ENCODE measurements at regions not wholly inside any gene's neighbourhood (a gene's known extent, or its start where the extent isn't known, plus 50 kb on each side); places are given as distances from the start of the nearest gene placed in this dataset.

DNA sequence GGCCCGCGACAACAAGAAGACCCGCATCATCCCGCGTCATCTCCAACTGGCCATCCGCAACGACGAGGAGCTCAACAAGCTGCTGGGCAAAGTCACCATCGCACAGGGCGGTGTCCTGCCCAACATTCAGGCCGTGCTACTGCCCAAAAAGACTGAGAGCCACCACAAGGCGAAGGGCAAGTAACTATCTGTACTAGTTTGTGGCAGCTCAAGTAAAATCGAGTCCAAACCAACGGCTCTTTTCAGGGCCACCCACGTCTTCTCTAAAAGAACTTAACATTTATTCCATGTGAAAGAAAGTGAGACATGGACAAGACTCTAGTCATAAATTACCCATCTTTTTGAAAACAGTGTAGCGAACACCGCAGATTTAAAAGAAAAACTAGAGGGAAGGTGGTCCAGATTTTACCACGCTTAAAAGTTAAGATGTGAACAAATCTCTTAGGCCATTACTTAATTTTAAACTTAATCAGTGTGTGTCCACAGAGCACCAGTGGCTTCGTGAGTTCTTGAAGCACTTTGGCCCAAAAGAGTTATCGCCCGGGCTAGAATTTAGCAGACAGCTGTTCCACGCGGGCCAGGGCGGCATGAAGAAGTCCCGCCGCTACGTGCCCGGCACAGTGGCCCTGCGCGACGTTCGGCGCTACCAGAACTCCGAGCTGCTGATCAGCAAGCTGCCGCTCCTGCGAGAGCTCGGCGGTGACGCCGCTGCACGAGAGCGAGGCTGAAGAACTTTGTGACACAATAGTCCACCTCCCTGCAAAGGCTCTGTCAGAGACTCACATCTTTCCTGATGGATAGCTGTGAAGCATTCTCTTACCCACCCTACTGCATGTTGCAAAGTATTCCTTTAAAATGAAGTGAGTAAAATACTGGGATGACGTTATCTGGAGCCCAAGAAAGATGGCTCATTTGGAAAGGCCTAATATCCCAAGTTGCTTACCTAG is 113.9 kb upstream of the PRSS16 start (continued):
- TF ChIP-seq, protein P1, sequence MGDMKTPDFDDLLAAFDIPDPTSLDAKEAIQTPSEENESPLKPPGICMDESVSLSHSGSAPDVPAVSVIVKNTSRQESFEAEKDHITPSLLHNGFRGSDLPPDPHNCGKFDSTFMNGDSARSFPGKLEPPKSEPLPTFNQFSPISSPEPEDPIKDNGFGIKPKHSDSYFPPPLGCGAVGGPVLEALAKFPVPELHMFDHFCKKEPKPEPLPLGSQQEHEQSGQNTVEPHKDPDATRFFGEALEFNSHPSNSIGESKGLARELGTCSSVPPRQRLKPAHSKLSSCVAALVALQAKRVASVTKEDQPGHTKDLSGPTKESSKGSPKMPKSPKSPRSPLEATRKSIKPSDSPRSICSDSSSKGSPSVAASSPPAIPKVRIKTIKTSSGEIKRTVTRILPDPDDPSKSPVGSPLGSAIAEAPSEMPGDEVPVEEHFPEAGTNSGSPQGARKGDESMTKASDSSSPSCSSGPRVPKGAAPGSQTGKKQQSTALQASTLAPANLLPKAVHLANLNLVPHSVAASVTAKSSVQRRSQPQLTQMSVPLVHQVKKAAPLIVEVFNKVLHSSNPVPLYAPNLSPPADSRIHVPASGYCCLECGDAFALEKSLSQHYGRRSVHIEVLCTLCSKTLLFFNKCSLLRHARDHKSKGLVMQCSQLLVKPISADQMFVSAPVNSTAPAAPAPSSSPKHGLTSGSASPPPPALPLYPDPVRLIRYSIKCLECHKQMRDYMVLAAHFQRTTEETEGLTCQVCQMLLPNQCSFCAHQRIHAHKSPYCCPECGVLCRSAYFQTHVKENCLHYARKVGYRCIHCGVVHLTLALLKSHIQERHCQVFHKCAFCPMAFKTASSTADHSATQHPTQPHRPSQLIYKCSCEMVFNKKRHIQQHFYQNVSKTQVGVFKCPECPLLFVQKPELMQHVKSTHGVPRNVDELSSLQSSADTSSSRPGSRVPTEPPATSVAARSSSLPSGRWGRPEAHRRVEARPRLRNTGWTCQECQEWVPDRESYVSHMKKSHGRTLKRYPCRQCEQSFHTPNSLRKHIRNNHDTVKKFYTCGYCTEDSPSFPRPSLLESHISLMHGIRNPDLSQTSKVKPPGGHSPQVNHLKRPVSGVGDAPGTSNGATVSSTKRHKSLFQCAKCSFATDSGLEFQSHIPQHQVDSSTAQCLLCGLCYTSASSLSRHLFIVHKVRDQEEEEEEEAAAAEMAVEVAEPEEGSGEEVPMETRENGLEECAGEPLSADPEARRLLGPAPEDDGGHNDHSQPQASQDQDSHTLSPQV (IDR thresholded peaks at IDR 0.05) = no peak
- TF ChIP-seq, protein P2, sequence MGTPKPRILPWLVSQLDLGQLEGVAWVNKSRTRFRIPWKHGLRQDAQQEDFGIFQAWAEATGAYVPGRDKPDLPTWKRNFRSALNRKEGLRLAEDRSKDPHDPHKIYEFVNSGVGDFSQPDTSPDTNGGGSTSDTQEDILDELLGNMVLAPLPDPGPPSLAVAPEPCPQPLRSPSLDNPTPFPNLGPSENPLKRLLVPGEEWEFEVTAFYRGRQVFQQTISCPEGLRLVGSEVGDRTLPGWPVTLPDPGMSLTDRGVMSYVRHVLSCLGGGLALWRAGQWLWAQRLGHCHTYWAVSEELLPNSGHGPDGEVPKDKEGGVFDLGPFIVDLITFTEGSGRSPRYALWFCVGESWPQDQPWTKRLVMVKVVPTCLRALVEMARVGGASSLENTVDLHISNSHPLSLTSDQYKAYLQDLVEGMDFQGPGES (IDR thresholded peaks at IDR 0.05) = no peak
- TF ChIP-seq NFXL1 (IDR thresholded peaks at IDR 0.05; ENCODE audit: borderline replicate concordance) (no peak), TARDBP (IDR thresholded peaks at IDR 0.05; ENCODE audit: borderline replicate concordance) (no peak), POLR2A (IDR thresholded peaks at IDR 0.05; ENCODE audit: low read depth, low read length) (peak; percentile 88), GATAD2B (conservative IDR thresholded peaks at IDR 0.05; ENCODE audit: low read depth) (no peak), EGR1 (IDR thresholded peaks at IDR 0.05; ENCODE audit: borderline replicate concordance in 1 of 2, low read depth in 2 of 2, low read length in 2 of 2) (no peak; a peak in 1 of 3 replicates), MYC (IDR thresholded peaks at IDR 0.05; ENCODE audit: insufficient read depth, insufficient read length, insufficient replicate concordance, low read length, severe bottlenecking) (no peak), MEF2A (IDR thresholded peaks at IDR 0.05; ENCODE audit: insufficient read depth, low read depth, low read length) (0 out of 2 replicates have a peak, but pooled peaks have one; percentile 38), TBL1XR1 (IDR thresholded peaks at IDR 0.05; ENCODE audit: low read depth, low read length) (no peak), ZNF207 (IDR thresholded peaks at IDR 0.05; ENCODE audit: borderline replicate concordance) (peak; percentile 36), CREM (IDR thresholded peaks at IDR 0.05; ENCODE audit: low read depth) (peak; percentile 64), FOS (IDR thresholded peaks at IDR 0.05; ENCODE audit: borderline replicate concordance, extremely low read depth, insufficient read length) (no peak)
- TF ChIP-seq, protein P3, sequence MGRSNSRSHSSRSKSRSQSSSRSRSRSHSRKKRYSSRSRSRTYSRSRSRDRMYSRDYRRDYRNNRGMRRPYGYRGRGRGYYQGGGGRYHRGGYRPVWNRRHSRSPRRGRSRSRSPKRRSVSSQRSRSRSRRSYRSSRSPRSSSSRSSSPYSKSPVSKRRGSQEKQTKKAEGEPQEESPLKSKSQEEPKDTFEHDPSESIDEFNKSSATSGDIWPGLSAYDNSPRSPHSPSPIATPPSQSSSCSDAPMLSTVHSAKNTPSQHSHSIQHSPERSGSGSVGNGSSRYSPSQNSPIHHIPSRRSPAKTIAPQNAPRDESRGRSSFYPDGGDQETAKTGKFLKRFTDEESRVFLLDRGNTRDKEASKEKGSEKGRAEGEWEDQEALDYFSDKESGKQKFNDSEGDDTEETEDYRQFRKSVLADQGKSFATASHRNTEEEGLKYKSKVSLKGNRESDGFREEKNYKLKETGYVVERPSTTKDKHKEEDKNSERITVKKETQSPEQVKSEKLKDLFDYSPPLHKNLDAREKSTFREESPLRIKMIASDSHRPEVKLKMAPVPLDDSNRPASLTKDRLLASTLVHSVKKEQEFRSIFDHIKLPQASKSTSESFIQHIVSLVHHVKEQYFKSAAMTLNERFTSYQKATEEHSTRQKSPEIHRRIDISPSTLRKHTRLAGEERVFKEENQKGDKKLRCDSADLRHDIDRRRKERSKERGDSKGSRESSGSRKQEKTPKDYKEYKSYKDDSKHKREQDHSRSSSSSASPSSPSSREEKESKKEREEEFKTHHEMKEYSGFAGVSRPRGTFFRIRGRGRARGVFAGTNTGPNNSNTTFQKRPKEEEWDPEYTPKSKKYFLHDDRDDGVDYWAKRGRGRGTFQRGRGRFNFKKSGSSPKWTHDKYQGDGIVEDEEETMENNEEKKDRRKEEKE (IDR thresholded peaks at IDR 0.05) = peak; percentile 40; the same call in 1 of the 2 replicates
- TF ChIP-seq, protein P4, sequence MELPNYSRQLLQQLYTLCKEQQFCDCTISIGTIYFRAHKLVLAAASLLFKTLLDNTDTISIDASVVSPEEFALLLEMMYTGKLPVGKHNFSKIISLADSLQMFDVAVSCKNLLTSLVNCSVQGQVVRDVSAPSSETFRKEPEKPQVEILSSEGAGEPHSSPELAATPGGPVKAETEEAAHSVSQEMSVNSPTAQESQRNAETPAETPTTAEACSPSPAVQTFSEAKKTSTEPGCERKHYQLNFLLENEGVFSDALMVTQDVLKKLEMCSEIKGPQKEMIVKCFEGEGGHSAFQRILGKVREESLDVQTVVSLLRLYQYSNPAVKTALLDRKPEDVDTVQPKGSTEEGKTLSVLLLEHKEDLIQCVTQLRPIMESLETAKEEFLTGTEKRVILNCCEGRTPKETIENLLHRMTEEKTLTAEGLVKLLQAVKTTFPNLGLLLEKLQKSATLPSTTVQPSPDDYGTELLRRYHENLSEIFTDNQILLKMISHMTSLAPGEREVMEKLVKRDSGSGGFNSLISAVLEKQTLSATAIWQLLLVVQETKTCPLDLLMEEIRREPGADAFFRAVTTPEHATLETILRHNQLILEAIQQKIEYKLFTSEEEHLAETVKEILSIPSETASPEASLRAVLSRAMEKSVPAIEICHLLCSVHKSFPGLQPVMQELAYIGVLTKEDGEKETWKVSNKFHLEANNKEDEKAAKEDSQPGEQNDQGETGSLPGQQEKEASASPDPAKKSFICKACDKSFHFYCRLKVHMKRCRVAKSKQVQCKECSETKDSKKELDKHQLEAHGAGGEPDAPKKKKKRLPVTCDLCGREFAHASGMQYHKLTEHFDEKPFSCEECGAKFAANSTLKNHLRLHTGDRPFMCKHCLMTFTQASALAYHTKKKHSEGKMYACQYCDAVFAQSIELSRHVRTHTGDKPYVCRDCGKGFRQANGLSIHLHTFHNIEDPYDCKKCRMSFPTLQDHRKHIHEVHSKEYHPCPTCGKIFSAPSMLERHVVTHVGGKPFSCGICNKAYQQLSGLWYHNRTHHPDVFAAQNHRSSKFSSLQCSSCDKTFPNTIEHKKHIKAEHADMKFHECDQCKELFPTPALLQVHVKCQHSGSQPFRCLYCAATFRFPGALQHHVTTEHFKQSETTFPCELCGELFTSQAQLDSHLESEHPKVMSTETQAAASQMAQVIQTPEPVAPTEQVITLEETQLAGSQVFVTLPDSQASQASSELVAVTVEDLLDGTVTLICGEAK (IDR thresholded peaks at IDR 0.05; ENCODE audit: borderline replicate concordance) = no peak
